ENCODE measurements at regions not wholly inside any gene's neighbourhood (a gene's known extent, or its start where the extent isn't known, plus 50 kb on each side); places are given as distances from the start of the nearest gene placed in this dataset.

- TF ChIP-seq EZH2 (IDR thresholded peaks at IDR 0.05; ENCODE audit: low read length, missing control alignments) (no peak), CTCF (conservative IDR thresholded peaks at IDR 0.05 in 1 of 2, IDR thresholded peaks at IDR 0.05 in 1 of 2; ENCODE audit: low read depth in 1 of 2, low read length in 2 of 2) (no peak)
These were observed 134.2 kb downstream of the MGAT5B start for GRCh38 chr17:77002103-77003045.

Data from fibroblast of lung (primary cell).